Neural progenitor cell (in vitro differentiated cells): ENCODE measurements at regions not wholly inside any gene's neighbourhood (a gene's known extent, or its start where the extent isn't known, plus 50 kb on each side); places are given as distances from the start of the nearest gene placed in this dataset.

Source experiments
- DNase-seq: peaks from one replicate; pipeline ENCODE4 v3.0.0-alpha.2; 2016; ENCODE audit warnings: low spot score
- H2AFZ ChIP-seq: fragments of 200-600 bp; sonication (generic); replicated peaks from 2 replicates; pipeline ENCODE4 v1.6.1; 2016; ENCODE audit warnings: antibody characterized with exemption
- H3F3A ChIP-seq: fragments of 200-600 bp; sonication (generic); 2 replicates; pipeline ENCODE4 v1.6.1; 2016; ENCODE audit warnings: antibody characterized with exemption, low read depth
- H3K27ac ChIP-seq: fragments of 200-600 bp; sonication (generic); 2 replicates; pipeline ENCODE4 v1.5.1; 2016; ENCODE audit warnings: mild to moderate bottlenecking
- H3K27me3 ChIP-seq: fragments of 200-600 bp; sonication (generic); 2 replicates; pipeline ENCODE4 v1.6.1; 2016; ENCODE audit warnings: mild to moderate bottlenecking, moderate library complexity
- H3K36me3 ChIP-seq: fragments of 200-600 bp; sonication (generic); 2 replicates; pipeline ENCODE4 v1.5.1; 2016
- H3K4me1 ChIP-seq: fragments of 200-600 bp; sonication (generic); 2 replicates; pipeline ENCODE4 v1.6.1; 2016; ENCODE audit warnings: mixed run types
- H3K4me2 ChIP-seq: fragments of 200-600 bp; sonication (generic); 2 replicates; pipeline ENCODE4 v1.6.1; 2016
- H3K4me3 ChIP-seq: fragments of 200-600 bp; sonication (generic); 2 replicates; pipeline ENCODE4 v1.5.1; 2016
- H3K79me2 ChIP-seq: fragments of 200-600 bp; sonication (generic); 2 replicates; pipeline ENCODE4 v1.6.1; 2016; ENCODE audit warnings: low read depth
- H3K9ac ChIP-seq: fragments of 200-600 bp; sonication (generic); 2 replicates; pipeline ENCODE4 v1.6.1; 2016
- H3K9me3 ChIP-seq: fragments of 200-600 bp; sonication (generic); 2 replicates; pipeline ENCODE4 v1.5.1; 2016; ENCODE audit warnings: low read depth
- H4K20me1 ChIP-seq: fragments of 200-600 bp; sonication (generic); 2 replicates; pipeline ENCODE4 v1.6.1; 2016; ENCODE audit warnings: low read depth
- H3K27ac Mint-ChIP-seq: 3 replicates; pipeline ENCODE4 v1.8.0; 2021; ENCODE audit warnings: mixed read lengths
- H3K27me3 Mint-ChIP-seq: 2 replicates; pipeline ENCODE4 v1.8.0; 2022; ENCODE audit warnings: low read depth, mild to moderate bottlenecking, inconsistent platforms, moderate library complexity, mixed read lengths; ENCODE audit not compliant: insufficient read depth
- H3K36me3 Mint-ChIP-seq: 3 replicates; pipeline ENCODE4 v1.8.0; 2021; ENCODE audit warnings: mixed read lengths
- H3K4me1 Mint-ChIP-seq: 3 replicates; pipeline ENCODE4 v1.8.0; 2021; ENCODE audit warnings: mixed read lengths
- H3K4me3 Mint-ChIP-seq: 3 replicates; pipeline ENCODE4 v1.8.0; 2021; ENCODE audit warnings: mild to moderate bottlenecking, moderate library complexity, mixed read lengths
- H3K9me3 Mint-ChIP-seq: 3 replicates; pipeline ENCODE4 v1.8.0; 2020; ENCODE audit warnings: mixed read lengths
- EZH2 ChIP-seq: fragments of 200-600 bp; sonication (generic); IDR thresholded peaks from 2 replicates; pipeline ENCODE4 v1.6.1; 2017; ENCODE audit warnings: antibody characterized with exemption, mild to moderate bottlenecking, moderate library complexity
- EZH2phosphoT487 ChIP-seq: fragments of 200-600 bp; sonication (generic); IDR thresholded peaks from 2 replicates; pipeline ENCODE4 v1.6.1; 2017; ENCODE audit warnings: antibody characterized with exemption
- TF ChIP-seq, protein P1 (sequence below): fragments of 200-600 bp; sonication (generic); IDR thresholded peaks from 2 replicates; pipeline ENCODE4 v1.5.1; 2017; ENCODE audit warnings: antibody characterized with exemption, mild to moderate bottlenecking

DNA sequence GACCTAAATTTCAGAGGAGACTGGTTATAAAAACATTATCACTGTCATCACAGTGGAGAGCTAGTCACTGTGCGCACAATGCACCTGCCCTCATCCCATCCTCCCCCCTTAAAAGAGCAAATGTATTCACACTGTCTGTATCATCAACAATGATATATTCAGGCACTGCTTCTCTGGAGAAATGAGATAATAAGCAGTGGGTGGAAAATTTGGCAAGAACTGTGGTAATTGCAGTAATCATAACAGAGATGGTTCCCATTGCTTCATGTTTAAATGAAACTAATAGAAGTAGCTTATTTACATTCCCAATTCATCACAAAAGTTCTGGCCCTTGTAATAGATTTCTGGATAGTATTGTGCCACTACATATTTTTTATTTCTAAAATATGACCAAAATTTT lies 867.4 kb upstream of the ADGRL2 start:
- no peak overlapping the region for H3K4me3 ChIP-seq
- Mint-ChIP-seq H3K27ac (no peak overlapping the region), H3K36me3 (no peaks in the 10 kb centered on the region), H3K9me3 (peaks cover 14% of the 10 kb centered on the region), H3K27me3 (peaks cover under 1% of the 10 kb centered on the region), H3K4me3 (no peak overlapping the region), H3K4me1 (no peaks in the 10 kb centered on the region)
- peaks cover 4% of the 10 kb centered on the region for H3K36me3 ChIP-seq
- TF ChIP-seq, protein P1, sequence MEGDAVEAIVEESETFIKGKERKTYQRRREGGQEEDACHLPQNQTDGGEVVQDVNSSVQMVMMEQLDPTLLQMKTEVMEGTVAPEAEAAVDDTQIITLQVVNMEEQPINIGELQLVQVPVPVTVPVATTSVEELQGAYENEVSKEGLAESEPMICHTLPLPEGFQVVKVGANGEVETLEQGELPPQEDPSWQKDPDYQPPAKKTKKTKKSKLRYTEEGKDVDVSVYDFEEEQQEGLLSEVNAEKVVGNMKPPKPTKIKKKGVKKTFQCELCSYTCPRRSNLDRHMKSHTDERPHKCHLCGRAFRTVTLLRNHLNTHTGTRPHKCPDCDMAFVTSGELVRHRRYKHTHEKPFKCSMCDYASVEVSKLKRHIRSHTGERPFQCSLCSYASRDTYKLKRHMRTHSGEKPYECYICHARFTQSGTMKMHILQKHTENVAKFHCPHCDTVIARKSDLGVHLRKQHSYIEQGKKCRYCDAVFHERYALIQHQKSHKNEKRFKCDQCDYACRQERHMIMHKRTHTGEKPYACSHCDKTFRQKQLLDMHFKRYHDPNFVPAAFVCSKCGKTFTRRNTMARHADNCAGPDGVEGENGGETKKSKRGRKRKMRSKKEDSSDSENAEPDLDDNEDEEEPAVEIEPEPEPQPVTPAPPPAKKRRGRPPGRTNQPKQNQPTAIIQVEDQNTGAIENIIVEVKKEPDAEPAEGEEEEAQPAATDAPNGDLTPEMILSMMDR: no peak
- no peaks in the 10 kb centered on the region for H4K20me1 ChIP-seq
- no peaks in the 10 kb centered on the region for H3K27me3 ChIP-seq
- H3K79me2 ChIP-seq: no peaks in the 10 kb centered on the region
- H2AFZ ChIP-seq: no peak overlapping the region
- H3F3A ChIP-seq: no peaks in the 10 kb centered on the region
- no peak overlapping the region for H3K9ac ChIP-seq
- no peak for DNase-seq
- no peak overlapping the region for H3K27ac ChIP-seq
- H3K4me1 ChIP-seq: no peaks in the 10 kb centered on the region
- H3K4me2 ChIP-seq: no peak overlapping the region
- H3K9me3 ChIP-seq: peaks cover 10% of the 10 kb centered on the region

- Histone ChIP-seq H3K27ac (no peak overlapping the region), H2AFZ (no peak overlapping the region), H4K20me1 (no peaks in the 10 kb centered on the region), H3K4me2 (no peak overlapping the region), H3K79me2 (no peaks in the 10 kb centered on the region), H3K9me3 (peaks cover 10% of the 10 kb centered on the region), H3F3A (no peaks in the 10 kb centered on the region), H3K4me3 (no peak overlapping the region), H3K4me1 (no peaks in the 10 kb centered on the region), H3K36me3 (peaks cover 4% of the 10 kb centered on the region), H3K9ac (no peak overlapping the region), H3K27me3 (no peaks in the 10 kb centered on the region)
- H3K27me3 Mint-ChIP-seq: no peaks in the 10 kb centered on the region
- TF ChIP-seq EZH2: no peak
- no peak overlapping the region for H3K27ac Mint-ChIP-seq
- no peaks in the 10 kb centered on the region for H3K4me1 Mint-ChIP-seq
- no peak overlapping the region for H3K4me3 Mint-ChIP-seq
- peaks cover 14% of the 10 kb centered on the region for H3K9me3 Mint-ChIP-seq
- no peaks in the 10 kb centered on the region for H3K36me3 Mint-ChIP-seq
- DNase-seq: no peak
Measured at GRCh38 chr1:80931178-80931577, 869.6 kb upstream of the ADGRL2 start.

GRCh38 chr1:80929868-80930508 lies 870.7 kb upstream of the ADGRL2 start:
- no peak overlapping the region for H3K4me3 Mint-ChIP-seq
- Histone ChIP-seq H3K4me2 (no peak overlapping the region), H3K4me3 (no peak overlapping the region), H3F3A (no peaks in the 10 kb centered on the region), H3K9me3 (peaks cover 10% of the 10 kb centered on the region), H3K27ac (no peak overlapping the region), H3K36me3 (peaks cover 4% of the 10 kb centered on the region), H2AFZ (no peak overlapping the region), H3K27me3 (no peaks in the 10 kb centered on the region), H3K4me1 (no peaks in the 10 kb centered on the region), H3K79me2 (no peaks in the 10 kb centered on the region), H4K20me1 (no peaks in the 10 kb centered on the region), H3K9ac (no peak overlapping the region)
- no peaks in the 10 kb centered on the region for H3K36me3 Mint-ChIP-seq
- TF ChIP-seq EZH2phosphoT487 (no peak), EZH2 (no peak)
- TF ChIP-seq, protein P1: no peak
- DNase-seq: no peak
- no peak overlapping the region for H3K27ac Mint-ChIP-seq
- no peaks in the 10 kb centered on the region for H3K27me3 Mint-ChIP-seq
- H3K9me3 Mint-ChIP-seq: peaks cover 14% of the 10 kb centered on the region
- no peaks in the 10 kb centered on the region for H3K4me1 Mint-ChIP-seq

DNA sequence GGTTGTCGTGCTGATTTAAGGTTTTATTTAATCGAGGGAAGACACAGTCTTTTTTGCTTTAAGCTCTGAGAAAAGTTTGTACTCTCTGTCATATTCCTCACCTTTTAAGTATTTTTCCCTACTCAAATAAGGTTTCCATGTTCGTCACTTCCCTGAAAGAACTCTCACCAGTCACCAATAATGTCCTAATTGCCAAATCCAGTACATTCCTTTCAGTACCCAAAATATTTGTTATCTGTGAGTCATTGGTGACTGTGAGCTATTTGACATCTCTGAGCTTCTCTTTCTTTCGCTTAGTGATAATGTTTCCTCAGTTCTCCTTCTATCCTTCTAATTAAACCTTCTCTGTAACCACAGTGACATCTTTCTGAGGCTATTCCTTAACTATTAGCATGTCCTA lies 874.2 kb upstream of the ADGRL2 start:
- Histone ChIP-seq H3K27me3 (no peaks in the 10 kb centered on the region), H4K20me1 (no peaks in the 10 kb centered on the region), H3K36me3 (peaks cover 2% of the 10 kb centered on the region), H3K4me3 (no peak overlapping the region), H3K4me2 (no peak overlapping the region), H3K79me2 (no peaks in the 10 kb centered on the region), H3K9ac (no peak overlapping the region), H3K27ac (no peak overlapping the region), H3K9me3 (peaks cover 9% of the 10 kb centered on the region), H2AFZ (no peak overlapping the region), H3F3A (no peaks in the 10 kb centered on the region), H3K4me1 (no peaks in the 10 kb centered on the region)
- no peaks in the 10 kb centered on the region for H3K36me3 Mint-ChIP-seq
- DNase-seq: no peak
- H3K27me3 Mint-ChIP-seq: no peaks in the 10 kb centered on the region
- H3K9me3 Mint-ChIP-seq: peaks cover 11% of the 10 kb centered on the region
- TF ChIP-seq EZH2 (no peak), EZH2phosphoT487 (no peak)
- TF ChIP-seq, protein P1: no peak
- H3K4me3 Mint-ChIP-seq: no peak overlapping the region
- H3K4me1 Mint-ChIP-seq: peaks cover 5% of the 10 kb centered on the region
- H3K27ac Mint-ChIP-seq: no peak overlapping the region
